ENCODE measurements at regions not wholly inside any gene's neighbourhood (a gene's known extent, or its start where the extent isn't known, plus 50 kb on each side); places are given as distances from the start of the nearest gene placed in this dataset.

- TF ChIP-seq CTCF (conservative IDR thresholded peaks at IDR 0.05 in 1 of 2, IDR thresholded peaks at IDR 0.05 in 1 of 2; ENCODE audit: extremely low read depth in 1 of 2, insufficient read depth in 1 of 2, low read depth in 1 of 2, low read length in 2 of 2) (no peak), EZH2 (IDR thresholded peaks at IDR 0.05; ENCODE audit: borderline replicate concordance, low read length) (no peak)
Measured at GRCh38 chr18:40577239-40577980, 1377.6 kb upstream of the PIK3C3 start.
